GM12878 (cell line): ENCODE measurements at regions not wholly inside any gene's neighbourhood (a gene's known extent, or its start where the extent isn't known, plus 50 kb on each side); places are given as distances from the start of the nearest gene placed in this dataset.
A peak's percentile ranks its signal among the peaks of the same experiment; 100 is the strongest.

Experiments
- ATAC-seq: fragments of 200-7000 bp; cut with Tn5 transposase; 3 replicates; pipeline ENCODE4 v1.9.1; 2020; ENCODE audit warnings: mild to moderate bottlenecking, moderate library complexity
- BruUV-seq: library from RNA; stranded (reverse); fragments of 400-500 nt; replicated peaks from 2 replicates; lab custom pipeline; 2021; lab: Mats Ljungman, UMichigan
- CTCF ChIA-PET: fragments of 300-600 bp; sonication (Branson Sonifier 250); formaldehyde crosslinking; extraction: SDS; loops from one replicate; lab custom pipeline; 2021; ENCODE audit warnings: inconsistent platforms; lab: Yijun Ruan, JAX
- POLR2A ChIA-PET: fragments of 350-600 bp; formaldehyde crosslinking; extraction: SDS; loops from one replicate; lab custom pipeline; 2021; ENCODE audit warnings: inconsistent platforms; lab: Charles Lee
- RAD21 ChIA-PET: fragments of 300-600 bp; sonication (Branson Sonifier 250); formaldehyde crosslinking; loops from one replicate; lab custom pipeline; 2023; ENCODE audit warnings: antibody characterized with exemption; ENCODE audit not compliant: unreplicated experiment; lab: Charles Lee
- SMC1A ChIA-PET: fragments of 300-600 bp; sonication (Branson Sonifier 250); formaldehyde crosslinking; loops from one replicate; lab custom pipeline; 2023; ENCODE audit not compliant: unreplicated experiment, uncharacterized antibody; lab: Charles Lee
- DNase-seq: peaks from one replicate; pipeline ENCODE4 v3.0.0-alpha.2; 2011; ENCODE audit warnings: low read depth, low spot score
- FAIRE-seq: peaks from 3 replicates; lab custom pipeline; 2011; peaks lifted over from hg19 to GRCh38; lab: Jason Lieb, UNC
- H2AFZ ChIP-seq: 2 replicates; pipeline ENCODE4 v1.6.0; 2011; ENCODE audit warnings: low read depth, low read length, control low read depth; ENCODE audit not compliant: control insufficient read depth
- H3K27ac ChIP-seq: 2 replicates; pipeline ENCODE4 v1.5.1; 2011; ENCODE audit warnings: control low read depth; ENCODE audit not compliant: control insufficient read depth, insufficient read depth
- H3K27me3 ChIP-seq, 2 experiments: replicated peaks in 1 of 2; 2 replicates each; pipeline versions ENCODE4 v1.6.0 to v1.6.1; 2011; ENCODE audit warnings: low read length in 1 of 2; ENCODE audit not compliant: control insufficient read depth in 2 of 2, insufficient read depth in 2 of 2
- H3K36me3 ChIP-seq, 2 experiments: 2 replicates each; pipeline ENCODE4 v1.5.1; 2011; ENCODE audit warnings: low read length in 1 of 2; ENCODE audit not compliant: control insufficient read depth in 2 of 2, insufficient read depth in 2 of 2
- H3K4me1 ChIP-seq: 2 replicates; pipeline ENCODE4 v1.6.1; 2011; ENCODE audit warnings: mild to moderate bottlenecking, low read length, moderate library complexity, mixed read lengths; ENCODE audit not compliant: control insufficient read depth, insufficient read depth
- H3K4me2 ChIP-seq: 2 replicates; pipeline ENCODE4 v1.6.0; 2011; ENCODE audit warnings: control low read depth; ENCODE audit not compliant: control insufficient read depth, insufficient read depth
- H3K4me3 ChIP-seq: fragments of 200-600 bp; sonication (generic); 2 replicates; pipeline ENCODE4 v1.5.1; 2016
- H3K79me2 ChIP-seq: 2 replicates; pipeline ENCODE4 v1.6.0; 2011; ENCODE audit warnings: low read length; ENCODE audit not compliant: control insufficient read depth, insufficient read depth
- H3K9ac ChIP-seq: 2 replicates; pipeline ENCODE4 v1.8.0; 2011; ENCODE audit warnings: low read length, control low read depth, mixed read lengths; ENCODE audit not compliant: control insufficient read depth, insufficient read depth
- H3K9me3 ChIP-seq: replicated peaks from 3 replicates; pipeline ENCODE4 v1.5.1; 2011; ENCODE audit warnings: mild to moderate bottlenecking, low read length; ENCODE audit not compliant: control insufficient read depth, insufficient read depth
- H4K20me1 ChIP-seq: 2 replicates; pipeline ENCODE4 v1.6.0; 2011; ENCODE audit not compliant: control insufficient read depth, insufficient read depth
- RAD21 ChIP-seq: IDR thresholded peaks from 2 replicates; pipeline ENCODE4 v1.6.1; 2011; ENCODE audit warnings: mild to moderate bottlenecking, low read depth, low read length, moderate library complexity; ENCODE audit not compliant: insufficient read depth
- WGBS: methylation state at CpG from one replicate; pipeline ENCODE4 v1.1.6; 2016; ENCODE audit warnings: low lambda C conversion rate; ENCODE audit not compliant: insufficient replicate concordance, insufficient coverage; ENCODE audit errors: missing lambda C conversion rate; 5-methylcytosine and 5-hydroxymethylcytosine counted together
- in situ Hi-C: fragments of 300-500 bp; cut with MboI; formaldehyde crosslinking; loops from 9 replicates; pipeline ENCODE4 v1.14.3; 2018; ENCODE audit warnings: mixed read lengths
- intact Hi-C: fragments of 100-400 bp; cut with micrococcal nuclease; formaldehyde crosslinking; loops from one replicate; pipeline ENCODE4 v1.14.2; 2022; ENCODE audit not compliant: unreplicated experiment
- TF ChIP-seq, protein P1 (sequence below), 3 experiments: IDR thresholded peaks in 2 of 3; conservative IDR thresholded peaks in 1 of 3; 2 replicates each; pipeline ENCODE4 v1.5.1; 2011; ENCODE audit warnings: low read depth in 3 of 3, low read length in 3 of 3, mild to moderate bottlenecking in 3 of 3, control low read depth in 2 of 3, moderate library complexity in 2 of 3, inconsistent platforms in 1 of 3, mixed read lengths in 1 of 3; ENCODE audit not compliant: control insufficient read depth in 2 of 3, insufficient read depth in 1 of 3; ENCODE audit errors: extremely low read depth in 1 of 3
- TF ChIP-seq, protein P2 (sequence below): fragments of 450-650 bp; IDR thresholded peaks from 2 replicates; pipeline ENCODE4 v1.6.1; 2016; ENCODE audit warnings: mild to moderate bottlenecking

DNA sequence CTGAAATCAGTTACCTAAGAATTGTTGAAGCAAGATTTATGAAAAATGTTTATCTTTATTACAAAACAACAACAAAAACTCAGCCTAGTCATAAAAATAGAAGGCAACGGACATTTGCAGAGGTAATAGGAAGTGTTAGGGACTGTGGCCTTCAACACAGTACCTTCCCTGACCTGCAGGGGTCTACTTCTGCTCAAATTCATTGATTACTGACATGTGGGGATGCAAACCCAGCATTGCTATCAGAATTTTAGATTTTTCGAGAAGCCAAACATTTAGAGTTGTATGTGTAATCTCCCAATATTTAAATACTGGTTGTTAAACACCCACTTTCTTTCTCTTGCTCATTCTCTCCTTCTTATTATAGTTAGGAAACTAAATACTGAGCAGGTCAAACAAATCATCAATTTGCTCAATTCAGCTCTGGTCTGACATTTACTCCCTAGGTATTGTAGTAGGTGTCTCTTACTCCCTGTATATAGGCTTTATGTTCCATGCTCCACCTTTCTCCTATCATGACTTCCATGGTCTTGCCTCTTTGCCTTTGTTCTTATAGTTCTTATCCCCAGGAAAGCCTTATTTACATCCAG is 198.5 kb downstream of the UBE2E3 start:
- Histone ChIP-seq H3K4me1 (peaks cover 8% of the 10 kb centered on the region; the same call in 1 of the 2 replicates), H3K9me3 (no peaks in the 10 kb centered on the region), H3K79me2 (no peaks in the 10 kb centered on the region), H3K36me3 (no peaks in the 10 kb centered on the region), H2AFZ (no peak overlapping the region), H3K27me3 (no peaks in the 10 kb centered on the region), H3K4me2 (no peak overlapping the region), H3K27ac (no peak overlapping the region), H3K4me3 (no peak overlapping the region), H3K9ac (no peak overlapping the region), H4K20me1 (no peaks in the 10 kb centered on the region)
- 72% methylated on average over 2 of the region's 2 CpGs for WGBS
- ChIA-PET RAD21 (interaction anchor here (0.9 to 1.6 kb wide), 2 partner anchors 9 to 74 kb away, joined by 3 to 4 read pairs; no protein-coding TSS in a partner anchor), CTCF (interaction anchor here (0.8 to 3.7 kb wide), 10 partner anchors 10 to 537 kb away, joined by 3 to 15 read pairs (median 3); no protein-coding TSS in a partner anchor), SMC1A (interaction anchor here (0.8 to 1.6 kb wide), 5 partner anchors 11 to 536 kb away, joined by 3 to 4 read pairs (median 3); no protein-coding TSS in a partner anchor), POLR2A (no interaction called here)
- in situ Hi-C loops, result no loop called here
- BruUV-seq, result no TSS peak
- DNase-seq (no peak), FAIRE-seq (peak; percentile 81)
- intact Hi-C loops, result no loop called here
- TF ChIP-seq, protein P1, sequence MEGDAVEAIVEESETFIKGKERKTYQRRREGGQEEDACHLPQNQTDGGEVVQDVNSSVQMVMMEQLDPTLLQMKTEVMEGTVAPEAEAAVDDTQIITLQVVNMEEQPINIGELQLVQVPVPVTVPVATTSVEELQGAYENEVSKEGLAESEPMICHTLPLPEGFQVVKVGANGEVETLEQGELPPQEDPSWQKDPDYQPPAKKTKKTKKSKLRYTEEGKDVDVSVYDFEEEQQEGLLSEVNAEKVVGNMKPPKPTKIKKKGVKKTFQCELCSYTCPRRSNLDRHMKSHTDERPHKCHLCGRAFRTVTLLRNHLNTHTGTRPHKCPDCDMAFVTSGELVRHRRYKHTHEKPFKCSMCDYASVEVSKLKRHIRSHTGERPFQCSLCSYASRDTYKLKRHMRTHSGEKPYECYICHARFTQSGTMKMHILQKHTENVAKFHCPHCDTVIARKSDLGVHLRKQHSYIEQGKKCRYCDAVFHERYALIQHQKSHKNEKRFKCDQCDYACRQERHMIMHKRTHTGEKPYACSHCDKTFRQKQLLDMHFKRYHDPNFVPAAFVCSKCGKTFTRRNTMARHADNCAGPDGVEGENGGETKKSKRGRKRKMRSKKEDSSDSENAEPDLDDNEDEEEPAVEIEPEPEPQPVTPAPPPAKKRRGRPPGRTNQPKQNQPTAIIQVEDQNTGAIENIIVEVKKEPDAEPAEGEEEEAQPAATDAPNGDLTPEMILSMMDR (IDR thresholded peaks at IDR 0.05 in 2 of 3, conservative IDR thresholded peaks at IDR 0.05 in 1 of 3; ENCODE audit: control insufficient read depth in 2 of 3, extremely low read depth in 1 of 3, insufficient read depth in 1 of 3, low read depth in 3 of 3, low read length in 3 of 3), result peak in 2 of 3 experiments; percentile 57; a peak in 5 of 6 replicates
- peak; percentile 50; the same call in 1 of the 2 replicates for TF ChIP-seq RAD21
- TF ChIP-seq, protein P2, sequence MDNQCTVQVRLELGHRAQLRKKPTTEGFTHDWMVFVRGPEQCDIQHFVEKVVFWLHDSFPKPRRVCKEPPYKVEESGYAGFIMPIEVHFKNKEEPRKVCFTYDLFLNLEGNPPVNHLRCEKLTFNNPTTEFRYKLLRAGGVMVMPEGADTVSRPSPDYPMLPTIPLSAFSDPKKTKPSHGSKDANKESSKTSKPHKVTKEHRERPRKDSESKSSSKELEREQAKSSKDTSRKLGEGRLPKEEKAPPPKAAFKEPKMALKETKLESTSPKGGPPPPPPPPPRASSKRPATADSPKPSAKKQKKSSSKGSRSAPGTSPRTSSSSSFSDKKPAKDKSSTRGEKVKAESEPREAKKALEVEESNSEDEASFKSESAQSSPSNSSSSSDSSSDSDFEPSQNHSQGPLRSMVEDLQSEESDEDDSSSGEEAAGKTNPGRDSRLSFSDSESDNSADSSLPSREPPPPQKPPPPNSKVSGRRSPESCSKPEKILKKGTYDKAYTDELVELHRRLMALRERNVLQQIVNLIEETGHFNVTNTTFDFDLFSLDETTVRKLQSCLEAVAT, result no peak
- TF ChIP-seq, all 136 proteins: peak for 2
- peak; percentile 95 for ATAC-seq
